ENCODE measurements at regions not wholly inside any gene's neighbourhood (a gene's known extent, or its start where the extent isn't known, plus 50 kb on each side); places are given as distances from the start of the nearest gene placed in this dataset.

- Histone ChIP-seq H3K4me1 (ENCODE audit: insufficient read depth, low read length) (no peaks in the 10 kb centered on the region), H3K36me3 (ENCODE audit: insufficient read depth, low read length) (no peaks in the 10 kb centered on the region), H3K9me3 (ENCODE audit: insufficient read depth, low read depth, low read length) (no peaks in the 10 kb centered on the region), H3K79me2 (ENCODE audit: insufficient read depth, low read length) (no peaks in the 10 kb centered on the region), H3K9ac (ENCODE audit: low read length) (no peak overlapping the region), H3K4me2 (ENCODE audit: low read length) (no peak overlapping the region), H3K4me3 (ENCODE audit: insufficient read depth, low read depth, low read length) (no peak overlapping the region), H4K20me1 (ENCODE audit: insufficient read depth, low read length) (no peaks in the 10 kb centered on the region), H2AFZ (ENCODE audit: low read depth, low read length) (no peak overlapping the region), H3K27ac (ENCODE audit: low read depth, low read length) (no peak overlapping the region), H3K27me3 (ENCODE audit: insufficient read depth, low read length) (no peaks in the 10 kb centered on the region)
- Mint-ChIP-seq H3K9me3 (ENCODE audit: unreplicated experiment) (no peaks in the 10 kb centered on the region), H3K27me3 (ENCODE audit: low read depth, unreplicated experiment) (no peaks in the 10 kb centered on the region), H3K4me3 (ENCODE audit: unreplicated experiment) (no peak overlapping the region), H3K27ac (ENCODE audit: unreplicated experiment) (no peak overlapping the region), H3K4me1 (ENCODE audit: low read depth, unreplicated experiment) (no peaks in the 10 kb centered on the region), H3K36me3 (ENCODE audit: low read depth, unreplicated experiment) (no peaks in the 10 kb centered on the region)
- DNase-seq (ENCODE audit: low read depth), result no peak
- FAIRE-seq, result no peak
- TF ChIP-seq CTCF (IDR thresholded peaks at IDR 0.05; ENCODE audit: insufficient read depth, low read depth, low read length) (no peak), EZH2 (IDR thresholded peaks at IDR 0.05; ENCODE audit: insufficient read depth, low read length) (no peak)
These were observed 92.6 kb downstream of the OR2K2 start for GRCh38 chr9:111237447-111237846.

GRCh38 chr9:111236332-111236731 is 93.7 kb downstream of the OR2K2 start:
- H3K79me2 ChIP-seq (ENCODE audit: insufficient read depth, low read length), result no peaks in the 10 kb centered on the region
- Mint-ChIP-seq H3K36me3 (ENCODE audit: low read depth, unreplicated experiment) (no peaks in the 10 kb centered on the region), H3K4me1 (ENCODE audit: low read depth, unreplicated experiment) (no peaks in the 10 kb centered on the region), H3K9me3 (ENCODE audit: unreplicated experiment) (no peaks in the 10 kb centered on the region), H3K27me3 (ENCODE audit: low read depth, unreplicated experiment) (peaks cover 3% of the 10 kb centered on the region), H3K4me3 (ENCODE audit: unreplicated experiment) (no peak overlapping the region), H3K27ac (ENCODE audit: unreplicated experiment) (no peak overlapping the region)
- no peaks in the 10 kb centered on the region for H3K27me3 ChIP-seq (ENCODE audit: insufficient read depth, low read length)
- H2AFZ ChIP-seq (ENCODE audit: low read depth, low read length), result no peak overlapping the region
- H3K27ac ChIP-seq (ENCODE audit: low read depth, low read length), result no peak overlapping the region
- no peaks in the 10 kb centered on the region for H3K36me3 ChIP-seq (ENCODE audit: insufficient read depth, low read length)
- no peaks in the 10 kb centered on the region for H3K9me3 ChIP-seq (ENCODE audit: insufficient read depth, low read depth, low read length)
- H3K9ac ChIP-seq (ENCODE audit: low read length), result no peak overlapping the region
- H3K4me3 ChIP-seq (ENCODE audit: insufficient read depth, low read depth, low read length), result no peak overlapping the region
- no peaks in the 10 kb centered on the region for H4K20me1 ChIP-seq (ENCODE audit: insufficient read depth, low read length)
- no peak for FAIRE-seq
- no peaks in the 10 kb centered on the region for H3K4me1 ChIP-seq (ENCODE audit: insufficient read depth, low read length)
- no peak overlapping the region for H3K4me2 ChIP-seq (ENCODE audit: low read length)
- TF ChIP-seq EZH2 (IDR thresholded peaks at IDR 0.05; ENCODE audit: insufficient read depth, low read length), result no peak
- TF ChIP-seq CTCF (IDR thresholded peaks at IDR 0.05; ENCODE audit: insufficient read depth, low read depth, low read length), result no peak
- no peak for DNase-seq (ENCODE audit: low read depth)

GRCh38 chr9:111233963-111234362 is 96.1 kb downstream of the OR2K2 start:
- H3K27ac ChIP-seq (ENCODE audit: low read depth, low read length), result no peak overlapping the region
- peaks cover 3% of the 10 kb centered on the region for H3K27me3 Mint-ChIP-seq (ENCODE audit: low read depth, unreplicated experiment)
- no peak overlapping the region for H2AFZ ChIP-seq (ENCODE audit: low read depth, low read length)
- FAIRE-seq (no peak), DNase-seq (ENCODE audit: low read depth) (no peak)
- no peaks in the 10 kb centered on the region for H3K4me1 Mint-ChIP-seq (ENCODE audit: low read depth, unreplicated experiment)
- no peak for TF ChIP-seq EZH2 (IDR thresholded peaks at IDR 0.05; ENCODE audit: insufficient read depth, low read length)
- TF ChIP-seq CTCF (IDR thresholded peaks at IDR 0.05; ENCODE audit: insufficient read depth, low read depth, low read length), result no peak
- no peaks in the 10 kb centered on the region for H4K20me1 ChIP-seq (ENCODE audit: insufficient read depth, low read length)
- H3K9me3 Mint-ChIP-seq (ENCODE audit: unreplicated experiment), result no peaks in the 10 kb centered on the region
- no peak overlapping the region for H3K4me2 ChIP-seq (ENCODE audit: low read length)
- no peaks in the 10 kb centered on the region for H3K36me3 ChIP-seq (ENCODE audit: insufficient read depth, low read length)
- H3K4me3 Mint-ChIP-seq (ENCODE audit: unreplicated experiment), result no peak overlapping the region
- H3K27me3 ChIP-seq (ENCODE audit: insufficient read depth, low read length), result no peaks in the 10 kb centered on the region
- no peak overlapping the region for H3K27ac Mint-ChIP-seq (ENCODE audit: unreplicated experiment)
- no peaks in the 10 kb centered on the region for H3K9me3 ChIP-seq (ENCODE audit: insufficient read depth, low read depth, low read length)
- no peaks in the 10 kb centered on the region for H3K79me2 ChIP-seq (ENCODE audit: insufficient read depth, low read length)
- H3K9ac ChIP-seq (ENCODE audit: low read length), result no peak overlapping the region
- no peaks in the 10 kb centered on the region for H3K4me1 ChIP-seq (ENCODE audit: insufficient read depth, low read length)
- no peaks in the 10 kb centered on the region for H3K36me3 Mint-ChIP-seq (ENCODE audit: low read depth, unreplicated experiment)
- no peak overlapping the region for H3K4me3 ChIP-seq (ENCODE audit: insufficient read depth, low read depth, low read length)
